ENCODE measurements at regions not wholly inside any gene's neighbourhood (a gene's known extent, or its start where the extent isn't known, plus 50 kb on each side); places are given as distances from the start of the nearest gene placed in this dataset.

GRCh38 chr3:170699158-170700053 is 113.5 kb upstream of the SLC7A14 start:
- Histone ChIP-seq H3K9ac (ENCODE audit: insufficient read depth, low read length, poor library complexity, severe bottlenecking) (no peak overlapping the region), H2AFZ (ENCODE audit: insufficient read depth, low read depth, low read length, poor library complexity, severe bottlenecking) (no peak overlapping the region), H3K36me3 (replicated peaks in 1 of 2; ENCODE audit: control insufficient read depth in 1 of 2, insufficient read depth in 2 of 2, low read length in 2 of 2) (no peaks in the 10 kb centered on the region), H3K79me2 (ENCODE audit: insufficient read depth, low read length) (no peaks in the 10 kb centered on the region), H3K4me1 (ENCODE audit: control insufficient read depth in 1 of 2, insufficient read depth in 2 of 2, low read length in 2 of 2) (no peaks in the 10 kb centered on the region), H3K4me2 (replicated peaks; ENCODE audit: extremely low read depth, low read length, poor library complexity, severe bottlenecking) (no peak overlapping the region), H3K9me3 (replicated peaks in 1 of 2; ENCODE audit: control insufficient read depth in 1 of 2, insufficient read depth in 1 of 2, low read length in 2 of 2) (no peaks in the 10 kb centered on the region), H3K27ac (ENCODE audit: low read depth in 1 of 2, low read length in 2 of 2) (no peak overlapping the region), H3K4me3 (replicated peaks in 1 of 3; ENCODE audit: low read depth in 2 of 3, low read length in 3 of 3) (no peak overlapping the region), H4K20me1 (ENCODE audit: insufficient read depth, low read length) (no peaks in the 10 kb centered on the region), H3K27me3 (ENCODE audit: control insufficient read depth in 2 of 2, insufficient read depth in 2 of 2, low read length in 2 of 2) (no peaks in the 10 kb centered on the region)
- H3K27ac Mint-ChIP-seq, result peak overlapping the region in 1 of 7 donors; percentile 25
- H3K27me3 Mint-ChIP-seq (ENCODE audit: low read depth in 3 of 3), result peaks cover 0 to 3% (median 0%) of the 10 kb centered on the region in 3 donors
- DNase-seq, result no peak
- H3K4me1 Mint-ChIP-seq, result no peaks in the 10 kb centered on the region
- no peak for TF ChIP-seq CTCF (IDR thresholded peaks at IDR 0.05)
- peaks cover 0 to 3% (median 0%) of the 10 kb centered on the region in 7 donors for H3K9me3 Mint-ChIP-seq
- intact Hi-C loops (cut with micrococcal nuclease), result no loop called here
- WGBS (ENCODE audit: insufficient coverage), result 100% methylated on average over 2 of the region's 8 CpGs
- H3K4me3 Mint-ChIP-seq, result no peak overlapping the region
- no peaks in the 10 kb centered on the region for H3K36me3 Mint-ChIP-seq

DNA sequence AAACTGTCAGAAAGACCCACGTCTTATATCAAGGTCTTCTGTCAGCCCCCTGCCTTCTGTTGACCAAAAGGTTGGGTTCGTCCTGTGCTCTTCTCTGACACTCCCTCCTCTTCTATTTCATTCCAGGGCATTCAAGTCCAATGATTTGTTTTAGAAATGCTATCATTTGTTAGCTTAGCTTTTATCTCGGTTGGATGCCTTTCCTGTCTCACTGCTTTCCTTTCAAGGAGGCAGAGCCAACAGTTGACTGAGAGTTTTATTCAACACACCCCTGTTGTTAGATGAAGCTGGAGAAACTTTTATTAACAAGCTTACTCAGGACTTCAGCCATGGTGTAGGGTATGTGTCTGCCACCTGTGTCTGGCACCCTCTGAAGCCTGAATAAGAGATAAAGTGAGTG is 112.0 kb upstream of the SLC7A14 start:
- H3K4me3 Mint-ChIP-seq, result no peak overlapping the region
- no peaks in the 10 kb centered on the region for H3K36me3 ChIP-seq (replicated peaks in 1 of 2; ENCODE audit: control insufficient read depth in 1 of 2, insufficient read depth in 2 of 2, low read length in 2 of 2)
- no peak overlapping the region for H3K4me2 ChIP-seq (replicated peaks; ENCODE audit: extremely low read depth, low read length, poor library complexity, severe bottlenecking)
- no peaks in the 10 kb centered on the region for H3K4me1 Mint-ChIP-seq
- 14% methylated on average over 1 of the region's 3 CpGs for WGBS (ENCODE audit: insufficient coverage)
- no peaks in the 10 kb centered on the region for H3K79me2 ChIP-seq (ENCODE audit: insufficient read depth, low read length)
- H3K27me3 ChIP-seq (ENCODE audit: control insufficient read depth in 2 of 2, insufficient read depth in 2 of 2, low read length in 2 of 2), result no peaks in the 10 kb centered on the region
- H3K4me3 ChIP-seq (replicated peaks in 1 of 3; ENCODE audit: low read depth in 2 of 3, low read length in 3 of 3), result no peak overlapping the region
- H3K27ac ChIP-seq (ENCODE audit: low read depth in 1 of 2, low read length in 2 of 2), result no peak overlapping the region
- intact Hi-C loops (cut with micrococcal nuclease), result no loop called here
- TF ChIP-seq CTCF (IDR thresholded peaks at IDR 0.05), result no peak
- no peaks in the 10 kb centered on the region for H3K9me3 ChIP-seq (replicated peaks in 1 of 2; ENCODE audit: control insufficient read depth in 1 of 2, insufficient read depth in 1 of 2, low read length in 2 of 2)
- no peaks in the 10 kb centered on the region for H3K9me3 Mint-ChIP-seq
- H3K27ac Mint-ChIP-seq, result no peak overlapping the region
- no peaks in the 10 kb centered on the region for H3K4me1 ChIP-seq (ENCODE audit: control insufficient read depth in 1 of 2, insufficient read depth in 2 of 2, low read length in 2 of 2)
- peaks cover 0 to 3% (median 0%) of the 10 kb centered on the region in 3 donors for H3K27me3 Mint-ChIP-seq (ENCODE audit: low read depth in 3 of 3)
- no peak overlapping the region for H2AFZ ChIP-seq (ENCODE audit: insufficient read depth, low read depth, low read length, poor library complexity, severe bottlenecking)
- no peaks in the 10 kb centered on the region for H3K36me3 Mint-ChIP-seq
- no peaks in the 10 kb centered on the region for H4K20me1 ChIP-seq (ENCODE audit: insufficient read depth, low read length)
- no peak for DNase-seq
- H3K9ac ChIP-seq (ENCODE audit: insufficient read depth, low read length, poor library complexity, severe bottlenecking), result no peak overlapping the region
